MG63 (cell line): ENCODE measurements at regions not wholly inside any gene's neighbourhood (a gene's known extent, or its start where the extent isn't known, plus 50 kb on each side); places are given as distances from the start of the nearest gene placed in this dataset.
"Not testable (repeated sequence)": the region's sequence is repeated elsewhere in the genome, so short reads cannot be mapped to it uniquely, and the experiment has no call there.

ENCODE experiments used
- DNase-seq: peaks from one replicate; pipeline ENCODE4 v3.0.0-alpha.2; 2020
- H3K27me3 ChIP-seq: fragments of 250-450 bp; sonication (Bioruptor Pico); 2 replicates; pipeline ENCODE4 v1.5.1; 2020; ENCODE audit warnings: mild to moderate bottlenecking, moderate library complexity
- H3K36me3 ChIP-seq: fragments of 250-450 bp; sonication (Bioruptor Pico); 2 replicates; pipeline ENCODE4 v1.5.1; 2020; ENCODE audit warnings: mild to moderate bottlenecking, moderate library complexity
- H3K4me3 ChIP-seq: fragments of 250-450 bp; sonication (Bioruptor Pico); 2 replicates; pipeline ENCODE4 v1.5.1; 2020; ENCODE audit warnings: mild to moderate bottlenecking, moderate library complexity
- H3K9me3 ChIP-seq: fragments of 250-450 bp; sonication (Bioruptor Pico); 2 replicates; pipeline ENCODE4 v1.5.1; 2020; ENCODE audit warnings: mild to moderate bottlenecking, moderate library complexity

DNA sequence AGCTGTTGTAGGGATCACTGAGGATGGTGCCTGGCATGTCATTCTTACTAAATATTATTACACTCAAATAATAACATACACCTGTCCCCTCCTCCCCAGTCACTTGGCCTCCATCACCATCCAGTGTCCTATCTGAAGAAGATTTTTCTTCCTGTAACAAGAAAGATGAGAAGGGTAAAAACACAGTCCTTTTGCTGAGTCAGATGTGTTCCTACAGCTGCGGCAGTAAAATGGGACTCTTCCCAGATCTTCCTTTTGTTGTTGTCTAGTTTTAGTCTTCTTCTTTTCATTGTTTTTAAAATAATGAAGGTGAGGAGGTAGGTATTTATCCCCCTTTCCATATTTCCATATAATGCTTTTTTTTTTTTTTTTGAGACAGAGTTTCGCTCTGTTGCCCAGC, 83.1 kb upstream of the RFLNA start:
- H3K4me3 ChIP-seq: no peak overlapping the region
- DNase-seq: no peak

DNA sequence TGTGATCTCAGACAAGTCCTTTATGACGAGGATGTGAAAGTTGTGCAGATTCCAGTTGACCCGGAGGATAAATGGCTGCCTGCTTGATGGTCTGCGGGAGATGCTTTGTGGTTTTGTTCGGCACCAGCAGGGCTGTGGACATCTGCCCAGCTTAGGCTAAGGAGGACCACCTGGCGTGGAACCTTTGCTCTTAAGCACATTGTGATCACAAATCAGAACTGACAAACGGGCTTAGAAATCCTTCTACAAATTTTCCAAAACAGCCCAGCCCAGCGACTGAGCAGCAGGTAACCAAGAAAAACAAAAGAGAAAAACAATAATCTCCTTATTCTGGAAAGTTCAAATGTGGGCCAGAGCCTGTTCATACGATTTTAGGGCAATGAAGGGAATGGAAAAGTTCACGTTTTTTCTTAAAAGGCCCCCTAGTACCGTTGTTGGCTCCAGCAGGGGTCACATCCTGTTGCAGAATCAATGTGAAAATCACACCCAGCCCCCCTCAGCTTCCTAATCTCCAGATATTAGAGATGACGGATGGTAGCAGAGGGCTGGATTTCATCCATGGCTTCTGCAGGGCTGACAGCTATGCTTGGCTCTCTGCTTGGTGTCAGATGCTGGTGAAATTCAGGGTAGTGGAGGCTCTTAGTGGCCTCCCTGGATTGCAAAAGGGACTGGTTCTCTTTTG, 81.1 kb upstream of the RFLNA start:
- Histone ChIP-seq H3K4me3 (no peak overlapping the region), H3K27me3 (no peaks in the 10 kb centered on the region), H3K36me3 (no peaks in the 10 kb centered on the region), H3K9me3 (peaks cover 6% of the 10 kb centered on the region)
- DNase-seq: no peak

More for the DNA sequence above, 83.1 kb upstream of the RFLNA start:
- H3K27me3 ChIP-seq: no peaks in the 10 kb centered on the region
- H3K36me3 ChIP-seq: no peaks in the 10 kb centered on the region
- H3K9me3 ChIP-seq: peaks cover 6% of the 10 kb centered on the region

DNA sequence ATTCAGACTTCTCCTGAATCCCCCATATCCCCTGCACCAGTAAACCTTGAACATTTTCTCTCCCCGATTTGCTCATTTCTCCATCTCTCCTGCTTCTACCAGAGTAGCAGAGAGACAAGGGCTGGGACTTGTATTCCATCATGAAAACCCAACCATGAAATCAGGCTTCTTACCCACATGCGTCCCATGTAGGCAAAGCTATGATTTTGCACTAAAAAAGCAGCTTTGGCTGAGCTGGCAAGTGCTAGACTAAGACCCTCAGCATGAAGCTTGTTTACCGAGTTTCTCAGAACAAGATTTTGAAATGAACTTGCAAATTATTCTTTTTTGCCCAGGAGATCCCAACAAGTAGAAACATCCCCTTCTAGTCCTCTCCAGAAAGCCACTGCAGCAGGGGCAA, 80.3 kb upstream of the RFLNA start:
- no peaks in the 10 kb centered on the region for H3K36me3 ChIP-seq
- no peak overlapping the region for H3K4me3 ChIP-seq
- DNase-seq: no peak
- H3K9me3 ChIP-seq: peaks cover 6% of the 10 kb centered on the region
- no peaks in the 10 kb centered on the region for H3K27me3 ChIP-seq

DNA sequence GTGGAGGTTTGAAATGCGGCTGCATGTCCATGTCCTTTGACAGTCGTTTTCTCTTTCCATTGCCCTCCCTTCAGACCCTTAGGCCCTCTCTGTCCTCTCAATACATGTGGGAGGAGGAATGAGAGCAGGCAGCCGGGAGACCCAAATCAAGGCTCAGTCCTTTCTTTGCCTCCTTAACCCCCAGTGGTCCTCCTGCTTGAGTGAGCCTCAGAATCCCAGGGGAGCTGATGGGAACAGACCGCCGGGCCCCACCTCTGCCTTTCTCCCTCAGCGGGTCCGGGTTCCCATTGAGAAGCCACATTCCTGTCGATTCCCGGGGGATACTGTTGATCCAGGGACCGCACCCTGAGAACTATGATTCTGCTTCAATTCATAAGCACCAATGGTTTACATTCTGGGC, 77.9 kb upstream of the RFLNA start:
- Histone ChIP-seq H3K4me3 (no peak overlapping the region), H3K9me3 (peaks cover 4% of the 10 kb centered on the region), H3K36me3 (no peaks in the 10 kb centered on the region), H3K27me3 (no peaks in the 10 kb centered on the region)
- DNase-seq: no peak

DNA sequence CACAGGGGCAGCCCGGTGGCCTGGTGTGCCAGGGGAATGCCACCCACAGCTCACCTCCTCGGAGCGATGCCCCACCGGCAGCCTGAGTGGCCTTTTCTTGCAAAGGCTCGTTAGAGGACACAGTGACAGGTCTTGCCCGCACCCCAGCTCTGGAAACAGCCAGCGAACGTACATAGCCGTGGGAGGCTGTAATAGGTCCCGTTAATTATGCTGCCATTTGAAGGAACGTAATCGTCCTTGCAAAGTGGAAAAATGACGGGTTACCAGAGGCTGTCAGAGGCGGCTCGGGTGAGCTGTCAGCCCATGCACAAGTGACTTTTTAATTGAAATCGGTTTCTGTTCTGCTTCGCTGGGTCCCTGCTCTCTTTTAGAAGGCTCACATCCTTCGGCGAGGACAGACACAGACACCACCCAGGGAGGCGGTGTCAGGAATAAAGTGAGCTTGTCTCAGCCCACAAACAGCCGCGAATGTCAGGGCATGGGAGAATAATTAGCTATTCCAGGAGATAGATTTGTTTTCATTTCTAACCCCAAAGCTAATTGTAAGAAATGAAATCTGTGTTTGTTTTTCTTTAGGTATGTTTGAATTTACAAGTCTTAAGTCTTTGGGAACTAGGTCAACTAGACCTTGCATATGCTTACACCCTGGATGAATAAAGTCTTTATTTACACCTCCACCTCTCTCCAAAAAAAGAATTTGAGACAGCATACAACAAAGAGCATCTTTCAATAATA, 77.2 kb upstream of the RFLNA start:
- DNase-seq: no peak
- Histone ChIP-seq H3K4me3 (no peak overlapping the region), H3K27me3 (no peaks in the 10 kb centered on the region), H3K9me3 (peaks cover 4% of the 10 kb centered on the region), H3K36me3 (no peaks in the 10 kb centered on the region)

DNA sequence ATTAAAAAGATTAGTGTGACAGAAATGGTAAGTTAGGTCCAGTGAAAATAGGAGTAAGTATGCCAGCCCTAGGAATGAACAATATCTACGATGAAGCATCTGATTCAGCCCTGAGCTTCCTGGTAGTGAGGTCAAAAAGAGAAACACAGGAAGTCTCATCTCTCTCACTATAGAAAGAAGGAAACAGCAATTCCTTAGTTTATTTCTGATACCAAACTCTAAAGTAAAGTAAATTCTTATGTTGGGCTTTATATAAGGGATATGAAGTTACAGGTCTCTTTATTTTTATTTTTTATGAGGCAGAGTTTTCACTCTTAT, 76.7 kb upstream of the RFLNA start:
- DNase-seq: no peak
- Histone ChIP-seq H3K27me3 (no peaks in the 10 kb centered on the region), H3K36me3 (no peaks in the 10 kb centered on the region), H3K4me3 (no peak overlapping the region), H3K9me3 (peaks cover 4% of the 10 kb centered on the region)

DNA sequence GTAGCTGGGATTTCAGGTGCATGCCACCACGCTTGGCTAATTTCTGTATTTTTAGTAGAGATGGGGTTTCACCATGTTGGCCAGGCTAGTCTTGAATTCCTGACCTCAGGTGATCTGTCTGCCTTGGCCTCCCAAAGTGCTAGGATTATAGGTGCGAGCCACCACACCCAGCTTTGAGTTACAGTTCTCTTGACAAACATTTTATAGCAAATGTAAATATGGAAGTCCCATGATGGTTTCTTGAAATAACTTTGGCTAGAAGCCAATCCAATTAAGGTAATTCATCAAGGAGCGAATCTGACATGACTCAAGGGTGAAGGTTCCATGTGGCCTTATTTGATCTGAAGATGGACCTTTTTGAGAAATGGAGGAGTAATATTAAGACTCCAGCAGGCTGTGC, 76.2 kb upstream of the RFLNA start:
- H3K27me3 ChIP-seq, H3K36me3 ChIP-seq, H3K4me3 ChIP-seq, H3K9me3 ChIP-seq, DNase-seq: not testable (repeated sequence)

DNA sequence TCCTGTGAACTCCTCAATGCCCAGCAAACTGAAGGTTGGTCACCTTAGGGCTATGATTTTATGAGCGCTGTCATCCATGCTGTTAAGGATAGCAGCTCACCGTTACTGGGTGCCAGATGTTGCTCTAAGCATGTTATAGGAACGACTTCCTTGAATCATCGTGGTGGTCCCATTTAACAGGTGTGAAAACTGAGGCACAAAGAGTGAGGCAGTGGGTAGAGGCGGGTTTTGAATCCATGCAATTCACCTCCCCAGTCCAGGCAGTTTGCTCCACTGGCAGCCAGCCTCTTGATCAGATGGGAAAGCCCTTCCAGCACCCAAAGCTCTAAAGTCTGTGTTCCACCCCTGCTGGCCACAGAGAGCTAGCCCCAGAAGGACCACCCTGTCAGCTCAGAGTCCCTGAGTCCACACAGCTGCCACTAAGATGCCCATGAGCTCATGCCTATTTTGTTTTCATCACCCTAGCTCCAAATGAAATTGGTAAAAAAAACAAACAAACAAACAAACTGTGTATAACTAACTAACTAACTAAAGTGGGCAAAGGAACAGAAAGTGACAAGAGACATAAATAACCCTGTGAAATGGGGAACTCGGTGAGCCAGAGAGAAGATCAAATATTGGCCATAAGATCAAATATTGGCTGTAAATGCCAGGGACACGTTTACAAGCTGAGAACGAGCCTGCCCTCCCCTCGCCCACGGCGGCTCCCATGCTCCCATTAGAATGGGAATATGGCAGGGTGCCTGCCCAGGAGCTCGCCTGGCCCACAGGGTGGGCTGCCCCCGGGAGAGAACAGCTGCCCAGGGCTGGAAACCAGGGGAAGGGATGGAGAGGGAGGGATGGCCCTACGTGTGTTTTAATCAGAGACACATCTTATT, 72.3 kb upstream of the RFLNA start:
- no peak for DNase-seq
- H3K9me3 ChIP-seq: no peaks in the 10 kb centered on the region; the same call in 1 of the 2 replicates
- no peak overlapping the region for H3K4me3 ChIP-seq
- no peaks in the 10 kb centered on the region for H3K36me3 ChIP-seq
- no peaks in the 10 kb centered on the region for H3K27me3 ChIP-seq

DNA sequence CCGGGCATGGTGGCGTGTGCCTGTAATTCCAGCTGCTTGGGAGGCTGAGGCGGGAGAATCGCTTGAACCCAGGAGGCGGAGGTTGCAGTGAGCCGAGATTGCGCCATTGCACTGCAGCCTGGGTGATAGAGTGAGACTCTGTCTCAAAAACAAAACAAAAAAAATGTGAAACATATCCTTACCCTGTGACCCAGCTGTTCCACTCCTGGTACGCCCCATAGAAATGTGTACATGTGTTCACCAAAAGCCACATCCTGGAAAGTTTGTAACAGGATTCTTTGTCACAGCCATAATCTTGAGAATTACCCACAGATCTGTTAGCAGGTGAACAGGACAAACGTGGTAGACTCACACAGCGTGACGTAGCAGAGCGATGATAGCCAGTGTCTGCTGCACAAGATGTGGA, 71.2 kb upstream of the RFLNA start:
- not testable (repeated sequence) for H3K27me3 ChIP-seq, DNase-seq, H3K9me3 ChIP-seq, H3K4me3 ChIP-seq, H3K36me3 ChIP-seq

DNA sequence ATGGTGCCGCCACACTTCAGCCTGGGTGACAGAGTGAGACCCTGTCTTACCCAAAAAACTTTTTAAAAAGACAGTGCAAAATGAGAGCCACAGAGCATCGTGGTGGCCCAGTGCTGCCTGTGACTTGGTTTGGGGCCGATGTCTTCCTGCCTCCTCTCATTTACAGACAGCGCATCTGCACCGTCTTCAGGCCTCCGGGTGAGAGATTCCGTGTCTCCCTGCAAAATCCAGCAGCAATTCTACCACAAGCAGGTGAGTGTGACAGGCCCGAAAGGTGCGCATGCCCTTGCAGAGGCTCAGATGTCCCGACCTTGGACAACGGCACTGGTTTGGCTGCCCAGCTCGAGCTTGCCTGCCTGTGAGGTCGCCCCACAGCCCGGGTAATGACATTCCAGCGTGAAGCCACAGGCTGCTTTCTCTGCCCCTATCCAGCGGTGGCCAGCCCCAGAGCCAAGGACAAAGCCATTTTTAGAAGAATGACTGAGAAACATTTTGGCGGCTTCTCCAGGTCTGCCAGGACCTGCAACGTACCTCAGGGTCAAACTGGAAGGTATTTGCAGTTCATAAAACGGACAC, 70.3 kb upstream of the RFLNA start:
- DNase-seq: no peak
- H3K27me3 ChIP-seq: no peaks in the 10 kb centered on the region
- H3K36me3 ChIP-seq: no peaks in the 10 kb centered on the region
- no peak overlapping the region for H3K4me3 ChIP-seq
- H3K9me3 ChIP-seq: no peaks in the 10 kb centered on the region; the same call in 1 of the 2 replicates

DNA sequence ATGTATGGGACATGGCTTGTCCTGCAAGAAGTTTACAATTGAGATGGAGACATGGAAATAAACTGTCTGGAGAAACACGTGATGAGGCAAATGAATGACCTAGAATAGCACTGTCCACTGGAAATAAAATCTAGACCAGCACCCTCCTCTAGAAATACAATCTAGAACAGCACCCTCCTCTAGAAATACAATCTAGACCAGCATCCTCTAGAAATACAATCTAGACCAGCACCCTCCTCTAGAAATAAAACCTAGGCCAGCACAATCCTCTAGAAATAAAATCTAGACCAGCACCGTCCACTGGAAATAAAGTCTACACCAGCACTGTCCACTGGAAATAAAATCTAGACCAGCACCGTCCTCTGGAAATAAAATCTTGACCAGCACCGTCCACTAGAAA, 69.2 kb upstream of the RFLNA start:
- no peak for DNase-seq
- H3K4me3 ChIP-seq: no peak overlapping the region
- peaks cover 6% of the 10 kb centered on the region; the same call in 1 of the 2 replicates for H3K9me3 ChIP-seq
- no peaks in the 10 kb centered on the region for H3K27me3 ChIP-seq
- H3K36me3 ChIP-seq: no peaks in the 10 kb centered on the region

DNA sequence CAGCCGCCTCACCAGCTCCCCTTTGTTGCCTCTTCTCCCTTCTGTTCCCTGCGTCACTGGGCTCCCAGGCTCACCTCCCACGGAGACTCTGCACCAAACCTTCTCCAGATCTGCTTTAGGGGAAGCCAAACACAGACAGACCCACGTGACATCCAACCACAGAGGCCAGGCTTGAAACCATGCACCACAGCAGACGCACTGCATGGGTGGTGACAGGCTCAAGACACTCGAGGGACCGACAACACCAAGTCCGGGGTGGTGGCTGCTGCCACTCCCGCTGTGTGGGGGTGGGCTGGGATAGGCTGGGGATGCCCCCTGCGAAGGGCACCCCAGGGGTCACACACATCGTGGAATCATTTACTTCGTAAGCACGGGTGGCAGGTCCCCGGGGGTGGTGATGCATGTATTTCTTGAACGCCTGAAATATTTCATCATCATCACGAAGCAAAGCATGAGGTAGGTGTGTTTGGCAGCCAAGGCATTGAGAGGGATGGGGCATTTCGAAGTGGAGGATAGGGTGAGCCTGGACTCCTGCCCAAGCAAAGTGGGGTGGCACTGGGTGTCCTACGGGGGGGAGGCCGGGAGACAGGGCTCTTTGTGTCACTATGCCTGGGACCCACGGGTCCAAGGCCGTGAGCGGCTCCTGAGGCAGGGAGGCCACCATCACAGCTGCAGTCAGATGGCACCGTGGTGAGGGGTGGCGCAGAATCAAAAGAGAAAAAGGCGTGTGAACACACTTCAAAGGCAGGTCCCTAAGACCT, 66.8 kb upstream of the RFLNA start:
- Histone ChIP-seq H3K27me3 (no peaks in the 10 kb centered on the region), H3K4me3 (no peak overlapping the region), H3K36me3 (no peaks in the 10 kb centered on the region), H3K9me3 (peaks cover 6% of the 10 kb centered on the region)
- DNase-seq: no peak

DNA sequence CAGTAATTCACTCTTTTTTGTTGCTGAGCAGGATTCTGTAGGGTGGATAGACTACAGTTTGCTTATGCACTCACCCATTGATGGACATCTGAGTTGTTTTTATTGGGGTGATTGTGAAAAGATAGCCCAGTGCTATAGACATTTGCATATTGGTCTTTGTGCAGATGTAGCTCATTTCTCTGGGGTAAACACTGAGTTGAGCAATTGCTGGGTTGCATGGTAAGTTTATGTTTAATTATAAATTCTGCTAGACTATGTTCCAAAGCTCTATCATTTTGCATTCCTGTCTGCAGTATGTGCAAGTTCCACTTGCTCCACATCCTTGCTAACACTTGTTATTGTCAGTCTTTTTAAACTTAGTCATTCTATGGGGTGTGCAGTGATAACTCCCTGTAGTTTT, 65.4 kb upstream of the RFLNA start:
- DNase-seq: no peak
- Histone ChIP-seq H3K27me3 (no peaks in the 10 kb centered on the region), H3K9me3 (peaks cover 6% of the 10 kb centered on the region), H3K36me3 (no peaks in the 10 kb centered on the region), H3K4me3 (no peak overlapping the region)

DNA sequence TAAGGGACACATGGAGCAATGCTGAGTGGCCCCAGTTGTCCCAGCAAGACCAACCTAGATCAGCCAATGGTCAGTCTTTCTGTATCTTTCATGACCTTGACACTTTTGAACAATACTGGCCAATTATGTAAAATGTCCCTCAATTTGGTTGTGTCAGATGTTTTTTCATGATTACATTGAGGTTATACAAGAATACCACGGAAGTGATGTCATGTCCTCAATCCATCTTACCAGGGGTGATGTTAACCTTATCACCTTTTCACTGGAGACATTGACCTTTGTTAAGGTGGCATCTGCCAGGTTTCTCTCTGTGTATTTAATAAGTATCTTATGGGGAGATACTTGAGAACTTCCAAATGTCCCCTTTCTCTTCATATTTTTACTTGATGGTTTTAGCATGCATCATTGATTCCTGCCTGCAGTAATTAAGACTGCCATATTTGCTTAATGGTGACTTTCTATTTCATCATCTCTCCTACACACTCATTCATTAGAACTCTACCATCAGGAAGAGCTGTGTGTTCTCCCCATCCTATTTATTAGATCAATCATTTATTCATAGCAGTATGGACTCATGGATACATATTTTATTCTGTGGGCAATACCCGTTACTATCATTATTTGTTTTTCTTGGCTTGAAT, 64.7 kb upstream of the RFLNA start:
- no peak for DNase-seq
- peaks cover 6% of the 10 kb centered on the region for H3K9me3 ChIP-seq
- H3K27me3 ChIP-seq: no peaks in the 10 kb centered on the region
- H3K4me3 ChIP-seq: no peak overlapping the region
- H3K36me3 ChIP-seq: no peaks in the 10 kb centered on the region

DNA sequence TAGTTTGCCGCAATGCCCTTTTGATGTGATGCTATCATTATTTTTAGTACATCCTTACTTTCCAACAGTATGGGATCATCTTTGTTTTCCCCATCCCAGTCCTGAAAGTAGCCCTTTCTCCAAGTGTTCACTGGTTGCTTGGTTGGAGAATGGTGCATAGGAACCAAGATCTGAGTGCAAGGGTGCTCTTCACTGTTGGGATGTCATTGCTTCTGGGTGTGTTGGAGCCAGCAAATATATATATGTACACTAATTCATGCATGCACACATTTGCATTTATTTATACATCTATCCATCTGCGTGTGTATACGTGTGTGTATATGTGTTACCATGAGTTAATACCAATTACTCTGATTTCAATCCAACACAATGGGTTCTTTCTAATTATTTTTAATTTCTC, 64.1 kb upstream of the RFLNA start:
- Histone ChIP-seq H3K9me3 (peaks cover 9% of the 10 kb centered on the region), H3K36me3 (no peaks in the 10 kb centered on the region)
- DNase-seq: no peak

DNA sequence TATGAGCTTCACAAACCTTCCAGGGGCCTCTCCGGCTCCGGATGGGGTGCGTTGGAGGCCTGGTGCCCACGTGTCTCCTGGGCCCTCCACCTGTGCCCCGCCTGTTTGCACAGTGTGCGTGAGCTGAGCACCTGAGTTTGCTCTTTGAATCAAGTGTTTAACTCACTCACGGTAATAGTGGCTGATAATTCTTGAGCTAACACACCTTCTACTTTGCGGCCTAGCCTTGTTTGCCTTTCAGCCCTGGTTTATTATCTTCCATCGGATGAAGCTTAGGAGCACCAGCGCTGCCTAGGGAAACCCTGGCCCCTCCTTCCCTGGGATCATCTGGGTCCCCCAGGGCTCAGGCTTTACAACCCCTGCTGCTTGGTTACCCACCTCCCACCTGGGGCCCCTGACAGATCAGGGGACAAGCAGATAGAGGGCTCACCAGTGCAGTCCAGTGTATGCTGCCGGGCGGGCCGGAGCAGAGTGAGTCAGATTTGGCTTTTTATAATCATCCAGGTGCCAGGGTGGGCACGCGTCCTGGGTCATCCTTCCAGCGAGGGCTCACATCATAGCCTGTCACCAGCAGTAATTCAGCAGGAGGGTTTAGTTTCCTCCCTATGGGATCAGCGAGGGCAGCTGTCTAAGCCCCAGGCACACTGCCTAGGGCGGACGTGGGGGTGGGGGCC, 62.8 kb upstream of the RFLNA start:
- Histone ChIP-seq H3K4me3 (no peak overlapping the region), H3K27me3 (no peaks in the 10 kb centered on the region), H3K9me3 (peaks cover 9% of the 10 kb centered on the region), H3K36me3 (no peaks in the 10 kb centered on the region)
- no peak for DNase-seq

More for the DNA sequence above, 64.1 kb upstream of the RFLNA start:
- no peak overlapping the region for H3K4me3 ChIP-seq
- no peaks in the 10 kb centered on the region for H3K27me3 ChIP-seq
